ENCODE measurements at regions not wholly inside any gene's neighbourhood (a gene's known extent, or its start where the extent isn't known, plus 50 kb on each side); places are given as distances from the start of the nearest gene placed in this dataset.

GRCh38 chr1:232409584-232409983 lies 220.3 kb downstream of the SIPA1L2 start:
- Histone ChIP-seq H3K36me3 (ENCODE audit: control insufficient read depth, insufficient read depth, low read length) (peaks cover 95% of the 10 kb centered on the region), H3K27ac (ENCODE audit: low read depth, low read length) (no peak overlapping the region), H3K4me3 (ENCODE audit: low read length) (no peak overlapping the region), H3K27me3 (ENCODE audit: control insufficient read depth, insufficient read depth, low read length, poor library complexity, severe bottlenecking) (no peaks in the 10 kb centered on the region), H3K9ac (ENCODE audit: extremely low read depth, low read length, poor library complexity, severe bottlenecking) (no peak overlapping the region), H3K4me1 (ENCODE audit: control insufficient read depth, insufficient read depth, low read length) (no peaks in the 10 kb centered on the region), H3K9me3 (ENCODE audit: control insufficient read depth, low read length) (peaks cover 31% of the 10 kb centered on the region)
- TF ChIP-seq, protein P1, sequence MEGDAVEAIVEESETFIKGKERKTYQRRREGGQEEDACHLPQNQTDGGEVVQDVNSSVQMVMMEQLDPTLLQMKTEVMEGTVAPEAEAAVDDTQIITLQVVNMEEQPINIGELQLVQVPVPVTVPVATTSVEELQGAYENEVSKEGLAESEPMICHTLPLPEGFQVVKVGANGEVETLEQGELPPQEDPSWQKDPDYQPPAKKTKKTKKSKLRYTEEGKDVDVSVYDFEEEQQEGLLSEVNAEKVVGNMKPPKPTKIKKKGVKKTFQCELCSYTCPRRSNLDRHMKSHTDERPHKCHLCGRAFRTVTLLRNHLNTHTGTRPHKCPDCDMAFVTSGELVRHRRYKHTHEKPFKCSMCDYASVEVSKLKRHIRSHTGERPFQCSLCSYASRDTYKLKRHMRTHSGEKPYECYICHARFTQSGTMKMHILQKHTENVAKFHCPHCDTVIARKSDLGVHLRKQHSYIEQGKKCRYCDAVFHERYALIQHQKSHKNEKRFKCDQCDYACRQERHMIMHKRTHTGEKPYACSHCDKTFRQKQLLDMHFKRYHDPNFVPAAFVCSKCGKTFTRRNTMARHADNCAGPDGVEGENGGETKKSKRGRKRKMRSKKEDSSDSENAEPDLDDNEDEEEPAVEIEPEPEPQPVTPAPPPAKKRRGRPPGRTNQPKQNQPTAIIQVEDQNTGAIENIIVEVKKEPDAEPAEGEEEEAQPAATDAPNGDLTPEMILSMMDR (conservative IDR thresholded peaks at IDR 0.05) = no peak
- peaks cover 15% of the 10 kb centered on the region for H3K4me1 Mint-ChIP-seq
- no peak overlapping the region for H3K27ac Mint-ChIP-seq
- no peaks in the 10 kb centered on the region for H3K27me3 Mint-ChIP-seq (ENCODE audit: insufficient read depth)
- H3K4me3 Mint-ChIP-seq = no peak overlapping the region
- peaks cover 69% of the 10 kb centered on the region for H3K36me3 Mint-ChIP-seq (ENCODE audit: low read depth)
- H3K9me3 Mint-ChIP-seq = peaks cover 9% of the 10 kb centered on the region
- DNase-seq = no peak

DNA sequence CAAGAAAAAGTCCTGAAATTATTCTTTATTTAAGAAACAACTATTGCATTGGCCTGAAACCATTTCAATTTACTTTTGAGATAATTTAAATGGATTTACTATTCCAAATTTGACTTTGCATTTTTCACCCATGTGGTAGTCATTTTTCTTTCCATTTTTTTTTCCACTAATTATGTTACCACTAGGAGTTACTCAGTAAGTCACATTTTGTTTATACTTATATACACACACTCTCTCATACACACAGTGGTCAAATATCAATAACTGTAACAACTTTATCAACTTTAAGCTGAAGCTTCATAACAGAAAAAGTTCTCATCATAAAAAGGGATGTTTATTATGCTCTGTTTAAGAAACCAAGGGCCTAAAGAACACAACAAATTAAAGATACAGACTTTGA lies 222.8 kb downstream of the SIPA1L2 start:
- no peak overlapping the region for H3K27ac ChIP-seq (ENCODE audit: low read depth, low read length)
- TF ChIP-seq, protein P1 (conservative IDR thresholded peaks at IDR 0.05) = no peak
- no peak overlapping the region for H3K4me3 Mint-ChIP-seq
- peaks cover 64% of the 10 kb centered on the region for H3K36me3 Mint-ChIP-seq (ENCODE audit: low read depth)
- no peaks in the 10 kb centered on the region for H3K27me3 ChIP-seq (ENCODE audit: control insufficient read depth, insufficient read depth, low read length, poor library complexity, severe bottlenecking)
- no peaks in the 10 kb centered on the region for H3K27me3 Mint-ChIP-seq (ENCODE audit: insufficient read depth)
- H3K4me3 ChIP-seq (ENCODE audit: low read length) = no peak overlapping the region
- H3K4me1 ChIP-seq (ENCODE audit: control insufficient read depth, insufficient read depth, low read length) = no peaks in the 10 kb centered on the region
- no peak for DNase-seq
- no peaks in the 10 kb centered on the region for H3K4me1 Mint-ChIP-seq
- no peak overlapping the region for H3K27ac Mint-ChIP-seq
- H3K9me3 ChIP-seq (ENCODE audit: control insufficient read depth, low read length) = peaks cover 31% of the 10 kb centered on the region
- H3K36me3 ChIP-seq (ENCODE audit: control insufficient read depth, insufficient read depth, low read length) = peaks cover 95% of the 10 kb centered on the region
- H3K9me3 Mint-ChIP-seq = peaks cover 9% of the 10 kb centered on the region
- no peak overlapping the region for H3K9ac ChIP-seq (ENCODE audit: extremely low read depth, low read length, poor library complexity, severe bottlenecking)

DNA sequence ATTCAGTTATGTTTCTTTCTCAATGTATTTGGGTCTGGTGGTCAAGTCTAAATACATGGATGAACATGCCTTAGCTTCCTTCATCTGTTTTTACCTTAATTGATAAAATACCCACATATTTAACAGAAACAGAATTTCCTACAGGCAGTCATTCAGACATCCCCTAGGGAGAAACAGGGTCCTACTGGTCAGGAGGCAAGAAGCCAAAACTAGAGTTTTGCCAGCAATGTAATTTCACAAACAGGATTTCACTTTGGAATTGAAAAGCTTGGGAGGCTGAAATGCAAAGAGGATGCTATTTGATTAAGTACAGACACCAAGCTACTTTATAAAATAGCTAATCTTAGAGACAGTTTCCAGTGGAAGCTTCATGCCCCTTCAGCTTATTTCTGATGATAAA lies 224.2 kb downstream of the SIPA1L2 start:
- no peaks in the 10 kb centered on the region for H3K4me1 Mint-ChIP-seq
- DNase-seq = no peak
- no peak overlapping the region for H3K9ac ChIP-seq (ENCODE audit: extremely low read depth, low read length, poor library complexity, severe bottlenecking)
- peaks cover 64% of the 10 kb centered on the region for H3K36me3 Mint-ChIP-seq (ENCODE audit: low read depth)
- peaks cover 95% of the 10 kb centered on the region for H3K36me3 ChIP-seq (ENCODE audit: control insufficient read depth, insufficient read depth, low read length)
- no peaks in the 10 kb centered on the region for H3K27me3 ChIP-seq (ENCODE audit: control insufficient read depth, insufficient read depth, low read length, poor library complexity, severe bottlenecking)
- H3K27me3 Mint-ChIP-seq (ENCODE audit: insufficient read depth) = no peaks in the 10 kb centered on the region
- TF ChIP-seq, protein P1 (conservative IDR thresholded peaks at IDR 0.05) = no peak
- H3K9me3 ChIP-seq (ENCODE audit: control insufficient read depth, low read length) = peaks cover 24% of the 10 kb centered on the region
- no peak overlapping the region for H3K27ac ChIP-seq (ENCODE audit: low read depth, low read length)
- peaks cover 9% of the 10 kb centered on the region for H3K9me3 Mint-ChIP-seq
- H3K27ac Mint-ChIP-seq = no peak overlapping the region
- H3K4me3 Mint-ChIP-seq = no peak overlapping the region
- no peaks in the 10 kb centered on the region for H3K4me1 ChIP-seq (ENCODE audit: control insufficient read depth, insufficient read depth, low read length)
- no peak overlapping the region for H3K4me3 ChIP-seq (ENCODE audit: low read length)

Data from endodermal cell (in vitro differentiated cells).